ENCODE measurements at regions not wholly inside any gene's neighbourhood (a gene's known extent, or its start where the extent isn't known, plus 50 kb on each side); places are given as distances from the start of the nearest gene placed in this dataset.

GRCh38 chr3:187945374-187945773, 200.1 kb upstream of the BCL6 start:
- ChIA-PET POLR2A (no interaction called here), CTCF (interaction anchor here (1.0 to 3.1 kb wide), 2 partner anchors 27 to 196 kb away, joined by 3 to 12 read pairs; no protein-coding TSS in a partner anchor)
- DNase-seq (ENCODE audit: low read depth, low spot score), result no peak

GRCh38 chr3:187946163-187946691, 201.0 kb upstream of the BCL6 start:
- H3K4me3 ChIP-seq (ENCODE audit: low read depth, low read length), result no peak overlapping the region
- no peak for TF ChIP-seq CTCF (IDR thresholded peaks at IDR 0.05; ENCODE audit: insufficient read depth, low read length, missing control alignments)
- ChIA-PET CTCF (interaction anchor here (0.9 to 3.1 kb wide), 3 partner anchors 18 to 197 kb away, joined by 3 to 12 read pairs (median 3); no protein-coding TSS in a partner anchor), POLR2A (no interaction called here)
- DNase-seq (ENCODE audit: low read depth, low spot score), result no peak

More at GRCh38 chr3:187945374-187945773, 200.1 kb upstream of the BCL6 start:
- TF ChIP-seq CTCF (IDR thresholded peaks at IDR 0.05; ENCODE audit: insufficient read depth, low read length, missing control alignments), result no peak
- H3K4me3 ChIP-seq (ENCODE audit: low read depth, low read length), result no peak overlapping the region

DNA sequence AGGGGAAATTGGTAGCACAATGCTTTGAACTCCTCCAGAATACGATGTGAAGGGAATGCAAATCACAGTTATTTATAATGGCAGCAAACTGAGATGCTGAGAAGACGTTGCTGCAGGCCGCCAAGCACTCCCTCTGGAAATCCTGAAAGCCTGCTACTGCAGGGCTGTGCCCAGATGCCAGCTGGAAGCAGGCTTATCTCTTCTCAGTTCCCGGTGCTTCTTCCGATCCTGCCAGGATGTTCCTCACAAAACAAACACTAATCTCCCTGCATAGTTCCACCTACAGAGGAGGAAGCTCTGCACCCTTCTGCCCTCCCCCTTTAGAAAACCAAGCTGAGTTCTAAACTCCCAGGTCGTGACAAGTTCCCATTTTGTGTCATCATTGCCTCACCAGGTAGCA, 201.7 kb upstream of the BCL6 start:
- POLR2A ChIA-PET, result no interaction called here
- no peak for TF ChIP-seq CTCF (IDR thresholded peaks at IDR 0.05; ENCODE audit: insufficient read depth, low read length, missing control alignments)
- CTCF ChIA-PET, result no interaction called here

DNA sequence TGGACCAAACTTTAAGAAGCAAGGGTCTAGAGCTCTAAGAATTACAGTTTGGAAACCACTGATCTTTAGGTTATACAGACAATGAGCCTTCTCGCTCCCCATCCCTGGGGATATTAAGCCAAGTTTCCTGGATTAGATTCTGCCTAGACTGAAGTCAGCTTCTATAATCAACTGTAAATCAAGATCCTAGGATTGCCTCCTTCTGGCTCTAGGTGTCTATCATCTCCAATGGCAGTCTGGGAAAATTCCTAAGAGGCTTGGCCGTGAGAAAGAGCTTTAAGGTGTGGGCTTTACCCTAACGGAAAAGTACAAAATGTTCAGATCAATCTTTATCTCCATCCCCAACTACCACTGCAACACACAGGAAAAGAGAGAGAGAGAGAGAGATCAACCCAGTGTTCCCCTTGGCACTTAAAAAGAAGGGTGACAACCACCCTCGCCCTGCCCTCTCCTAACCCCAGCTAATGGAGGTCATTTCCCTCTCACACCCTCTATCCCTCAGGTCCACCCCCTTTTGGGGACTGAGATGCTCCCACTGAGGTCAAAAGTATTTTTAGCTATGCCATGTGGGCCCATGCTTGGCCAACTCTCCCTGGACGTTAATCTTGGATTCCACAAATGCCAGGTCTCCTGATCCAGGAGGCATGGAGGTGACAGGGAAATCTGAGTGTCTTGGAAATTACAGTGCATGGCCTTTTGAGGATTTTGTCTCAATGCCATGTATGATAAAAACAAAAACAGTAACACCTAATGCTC, 202.8 kb upstream of the BCL6 start:
- no peak overlapping the region for H3K4me3 ChIP-seq (ENCODE audit: low read depth, low read length)
- DNase-seq (ENCODE audit: low read depth, low spot score), result no peak
- POLR2A ChIA-PET, result no interaction called here
- CTCF ChIA-PET, result no interaction called here
- no peak for TF ChIP-seq CTCF (IDR thresholded peaks at IDR 0.05; ENCODE audit: insufficient read depth, low read length, missing control alignments)

More for the DNA sequence above, 201.7 kb upstream of the BCL6 start:
- no peak for DNase-seq (ENCODE audit: low read depth, low spot score)
- H3K4me3 ChIP-seq (ENCODE audit: low read depth, low read length), result no peak overlapping the region

DNA sequence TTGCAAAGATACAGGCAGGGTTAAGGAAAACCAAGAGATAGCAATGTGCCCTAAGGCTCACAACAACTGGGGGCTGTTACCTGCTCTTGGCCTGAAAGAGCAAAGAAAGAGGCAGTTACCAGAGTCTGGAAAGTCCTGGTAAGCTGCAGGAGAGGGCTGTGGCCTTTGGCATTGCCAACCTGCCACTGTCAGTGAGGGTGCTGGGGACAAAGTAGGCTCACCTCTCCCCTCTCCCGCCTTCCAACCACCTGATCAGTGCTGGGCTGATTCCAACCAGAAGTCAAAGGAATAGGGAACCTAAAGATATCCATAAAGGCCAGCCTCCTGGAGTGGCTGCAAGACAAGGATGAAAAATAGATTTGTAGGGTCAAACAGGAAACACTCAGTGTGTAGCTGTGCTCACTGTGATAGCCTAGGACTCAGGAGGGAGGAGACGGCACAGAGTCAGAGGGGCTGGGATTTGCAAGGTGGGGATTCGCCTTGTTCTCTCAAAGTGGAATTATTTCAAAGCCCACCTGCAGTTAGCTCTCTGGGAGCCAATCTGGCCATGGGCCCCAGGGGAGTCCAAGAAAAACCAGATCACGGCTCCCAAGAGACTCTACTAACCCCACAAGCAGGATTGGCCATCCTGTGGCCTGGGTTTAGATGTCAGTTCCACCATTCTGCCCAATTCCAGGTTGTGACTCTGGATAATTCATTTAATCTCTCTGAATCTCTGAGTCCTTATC, 204.0 kb upstream of the BCL6 start:
- no peak for TF ChIP-seq CTCF (IDR thresholded peaks at IDR 0.05; ENCODE audit: insufficient read depth, low read length, missing control alignments)
- DNase-seq (ENCODE audit: low read depth, low spot score), result no peak
- CTCF ChIA-PET, result no interaction called here
- POLR2A ChIA-PET, result no interaction called here
- H3K4me3 ChIP-seq (ENCODE audit: low read depth, low read length), result no peak overlapping the region

DNA sequence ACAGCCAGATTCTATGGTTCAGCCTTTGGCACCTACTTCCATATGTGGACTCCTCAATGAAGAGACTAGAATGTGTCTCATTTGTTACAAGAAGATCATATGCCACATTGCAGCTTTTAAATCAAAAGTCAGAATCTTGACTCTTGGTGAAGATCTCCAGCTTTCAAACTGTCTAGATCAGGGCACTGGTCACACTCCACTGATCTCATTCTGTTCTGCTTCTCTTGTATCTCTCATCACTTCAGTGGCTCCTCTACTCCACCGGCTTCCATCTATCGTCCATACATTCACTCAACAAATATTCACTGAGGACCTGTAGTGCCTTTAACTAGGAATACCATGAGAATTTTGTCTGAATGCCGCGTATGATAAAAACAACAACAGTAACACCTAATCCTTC, 203.3 kb upstream of the LPP start:
- ChIA-PET CTCF (interaction anchor here (0.7 kb wide), 1 partner anchor 1004 kb away, joined by 3 read pairs; no protein-coding TSS in a partner anchor), POLR2A (no interaction called here)
- no peak for DNase-seq (ENCODE audit: low read depth, low spot score)
- no peak overlapping the region for H3K4me3 ChIP-seq (ENCODE audit: low read depth, low read length)
- no peak for TF ChIP-seq CTCF (IDR thresholded peaks at IDR 0.05; ENCODE audit: insufficient read depth, low read length, missing control alignments)
